GM18526 (cell line): ENCODE measurements at regions not wholly inside any gene's neighbourhood (a gene's known extent, or its start where the extent isn't known, plus 50 kb on each side); places are given as distances from the start of the nearest gene placed in this dataset.

ENCODE experiments used
- POLR2A ChIP-seq: IDR thresholded peaks from 3 replicates; pipeline ENCODE4 v1.6.1; 2011; ENCODE audit not compliant: insufficient read length; ENCODE audit errors: extremely low read depth

DNA sequence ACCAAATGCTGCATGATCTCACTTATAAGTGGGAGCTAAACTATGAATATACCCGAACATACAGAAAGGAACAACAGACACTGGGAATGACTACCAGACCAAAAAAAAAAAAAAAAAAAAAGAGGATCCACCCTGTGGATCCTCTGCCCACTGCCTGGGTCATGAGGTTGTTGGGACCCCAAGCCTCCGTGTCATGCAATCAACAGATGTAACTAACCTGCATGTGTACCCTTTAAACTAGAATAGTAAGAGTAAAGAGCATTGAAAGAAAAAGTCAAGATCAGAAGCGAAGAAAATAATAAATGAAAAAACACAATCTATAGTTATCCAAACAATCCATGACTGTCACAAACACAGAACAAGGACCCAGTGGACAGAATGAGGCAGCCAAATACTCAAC is 109.5 kb upstream of the TOP3B start:
- no peak for TF ChIP-seq POLR2A

- TF ChIP-seq POLR2A: no peak
Measured at GRCh38 chr22:22091400-22091878, 108.9 kb upstream of the TOP3B start.

DNA sequence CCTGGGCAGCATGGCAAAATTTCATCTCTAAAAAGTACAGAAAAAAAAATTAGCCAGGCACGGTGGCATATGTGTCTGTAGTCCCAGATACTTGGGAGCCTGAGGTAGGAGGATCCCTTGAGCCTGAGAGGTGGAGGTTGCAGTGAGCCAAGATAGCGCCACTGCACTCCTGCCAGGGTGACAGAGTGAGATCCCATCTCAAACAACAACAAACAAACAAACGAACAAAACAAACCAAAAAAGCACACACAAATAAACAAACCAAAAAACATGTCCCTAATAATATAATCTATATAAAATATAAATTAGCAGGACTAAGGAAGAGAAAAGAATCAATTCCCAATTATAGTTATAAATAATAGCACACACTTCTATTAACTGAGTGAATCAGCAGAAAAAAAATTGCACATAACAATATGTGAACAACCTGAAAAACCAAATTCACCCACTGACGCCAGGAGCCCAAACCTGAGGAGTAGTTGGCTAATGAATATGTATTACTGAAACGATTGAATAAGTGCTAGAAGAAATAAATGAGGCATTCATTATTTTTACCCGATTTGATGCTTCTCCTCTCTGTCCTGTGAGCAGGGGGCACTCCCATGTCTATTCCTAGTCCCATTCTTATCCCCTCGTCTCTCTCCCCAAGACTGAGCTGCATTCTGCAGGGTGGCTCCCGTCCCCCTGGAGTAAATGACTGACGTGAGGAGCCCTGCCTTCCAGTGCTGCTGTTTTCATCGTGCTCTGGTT is 108.2 kb upstream of the TOP3B start:
- TF ChIP-seq POLR2A: no peak

DNA sequence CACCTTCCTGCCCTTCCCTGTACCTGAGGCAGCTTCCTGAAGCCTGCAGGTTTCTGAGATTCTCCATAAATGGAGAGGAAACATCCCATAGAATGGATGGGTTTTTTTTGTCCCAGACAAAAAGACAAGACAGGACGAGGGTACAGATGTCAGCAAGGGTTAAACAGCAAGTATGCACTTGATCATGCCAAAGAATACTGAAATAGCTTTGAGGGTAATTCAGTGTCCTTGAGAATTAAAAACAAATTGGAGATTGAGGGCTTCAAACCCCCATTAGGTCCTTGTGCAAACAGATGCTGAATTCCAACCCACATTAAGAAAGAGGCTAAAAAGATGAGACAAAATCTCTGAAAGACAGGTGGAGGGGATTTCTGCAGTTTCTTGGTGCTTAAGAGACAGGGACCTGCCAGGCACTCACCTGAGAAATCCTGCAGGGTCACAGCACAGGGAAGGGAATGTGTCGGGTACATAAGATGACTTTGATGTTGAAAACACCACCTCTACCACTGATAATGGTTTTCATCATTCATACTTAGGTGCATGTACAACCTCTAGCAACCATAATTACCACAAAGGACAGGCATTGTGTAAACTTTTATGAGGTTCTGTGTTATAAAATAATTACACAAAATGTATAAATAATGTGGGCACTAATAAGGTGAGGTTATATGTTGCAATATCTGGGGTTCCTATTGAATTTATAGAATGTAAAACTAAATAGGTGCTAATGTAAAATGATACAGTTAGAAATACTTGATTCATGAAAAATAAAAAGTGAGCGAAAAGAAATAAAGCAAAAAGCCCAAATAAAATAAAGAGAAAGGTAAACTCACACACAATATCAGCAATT is 107.1 kb upstream of the TOP3B start:
- TF ChIP-seq POLR2A: no peak

DNA sequence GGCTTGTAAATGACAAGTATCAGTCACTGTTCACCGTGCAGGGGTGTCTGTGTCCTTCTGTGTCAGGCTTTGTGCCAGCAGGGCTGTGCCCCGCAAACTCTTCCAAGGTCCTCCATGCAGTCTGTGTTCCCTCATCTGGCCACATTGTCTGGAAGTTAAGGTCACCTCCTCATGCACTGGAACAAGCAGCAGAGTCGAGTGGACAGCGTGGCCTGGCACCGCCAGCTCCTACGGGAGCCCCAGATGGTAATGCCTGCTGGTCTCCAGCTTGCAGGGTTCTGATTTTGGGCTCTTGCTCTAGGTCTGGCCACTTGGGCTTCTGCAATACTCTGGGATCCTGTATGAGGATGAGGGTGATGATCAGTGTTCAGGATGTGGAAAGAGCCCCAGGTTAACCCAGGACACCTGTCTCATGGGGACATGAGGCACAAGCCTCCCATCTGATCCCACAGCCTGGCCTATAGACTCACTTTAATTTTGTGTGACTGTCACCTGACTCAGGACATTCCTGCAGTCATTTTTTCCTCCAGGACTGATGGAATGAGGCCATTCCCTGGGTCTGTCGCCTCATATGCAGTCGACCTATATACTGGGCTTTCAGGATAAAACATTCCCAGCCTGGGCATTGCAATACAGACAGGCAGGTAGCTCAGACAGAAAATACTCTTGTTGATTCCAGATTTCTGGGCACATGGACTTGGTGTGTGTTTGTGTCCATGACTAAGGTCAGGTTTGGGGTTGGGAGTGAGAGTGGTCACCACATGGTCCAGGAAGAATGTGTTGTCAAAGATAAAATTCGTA is 106.3 kb upstream of the TOP3B start:
- no peak for TF ChIP-seq POLR2A

DNA sequence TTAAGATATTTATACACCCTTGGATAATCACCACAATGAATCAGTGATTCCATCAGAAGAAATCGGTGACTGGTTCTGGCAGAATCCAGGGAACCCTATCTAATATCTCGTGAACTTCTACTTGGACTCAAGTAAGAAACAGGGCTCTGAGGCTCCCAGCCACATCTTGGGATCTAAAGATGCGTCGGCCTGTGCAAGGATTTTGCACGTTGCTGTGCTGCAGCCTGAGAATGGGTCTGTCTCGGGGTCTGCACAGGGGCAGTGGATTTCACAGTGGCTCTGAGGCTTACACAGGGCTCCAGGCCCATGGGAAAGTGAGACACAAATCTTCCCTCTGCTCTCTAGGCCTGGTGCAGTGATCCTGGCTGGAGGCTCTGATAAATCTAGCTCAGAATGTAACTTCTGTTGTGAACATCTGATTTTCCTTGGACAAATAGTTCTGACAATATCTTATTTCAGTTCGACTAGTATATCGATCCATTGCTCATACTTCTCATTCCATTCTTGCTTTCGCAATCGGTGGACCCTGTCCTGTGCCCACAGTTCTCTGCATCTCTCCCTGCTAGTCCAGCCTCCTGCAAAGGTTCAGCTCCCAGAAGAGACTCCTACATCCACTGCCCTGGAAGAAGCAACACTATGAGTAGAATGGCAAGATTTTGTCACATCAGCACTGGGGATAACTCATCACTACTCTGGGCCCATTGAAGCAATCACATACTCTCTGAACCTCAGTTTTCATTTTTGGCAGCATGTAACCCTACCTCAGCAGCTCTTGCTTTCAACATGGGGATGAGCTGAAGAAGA is 105.5 kb upstream of the TOP3B start:
- no peak for TF ChIP-seq POLR2A

GRCh38 chr22:22086501-22087158 is 104.0 kb upstream of the TOP3B start:
- no peak for TF ChIP-seq POLR2A

GRCh38 chr22:22085702-22086500 is 103.3 kb upstream of the TOP3B start:
- no peak for TF ChIP-seq POLR2A

DNA sequence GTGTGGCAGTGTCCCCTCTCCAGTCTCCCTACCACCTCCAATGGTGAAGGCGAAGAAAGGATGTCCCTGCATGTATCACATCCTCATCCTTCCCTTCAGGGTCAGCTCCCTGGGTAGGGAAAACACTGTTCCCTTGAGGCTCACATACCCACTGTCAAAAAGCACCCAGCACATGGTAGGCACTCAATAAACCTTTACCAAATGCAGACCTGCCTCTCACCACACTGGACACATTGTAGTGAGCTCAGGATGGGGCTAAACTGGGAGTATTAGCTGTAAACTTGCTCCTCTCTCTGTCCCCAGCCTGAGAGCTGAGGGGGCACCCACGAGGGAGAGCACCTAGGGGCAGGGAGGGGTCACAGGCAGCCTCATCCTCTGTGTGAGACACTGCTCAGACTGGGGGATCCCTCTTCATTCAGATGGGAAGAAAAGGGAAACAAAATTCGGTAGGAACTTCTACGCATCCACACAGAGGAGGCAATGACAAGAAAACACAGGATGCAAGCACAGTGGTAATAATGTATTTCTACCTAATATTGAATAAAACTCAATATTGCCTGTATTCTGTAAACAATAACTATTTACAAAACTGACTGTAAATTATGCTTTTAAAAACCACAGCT is 101.6 kb upstream of the TOP3B start:
- no peak for TF ChIP-seq POLR2A

GRCh38 chr22:22082960-22083359 is 100.4 kb upstream of the TOP3B start:
- no peak for TF ChIP-seq POLR2A

DNA sequence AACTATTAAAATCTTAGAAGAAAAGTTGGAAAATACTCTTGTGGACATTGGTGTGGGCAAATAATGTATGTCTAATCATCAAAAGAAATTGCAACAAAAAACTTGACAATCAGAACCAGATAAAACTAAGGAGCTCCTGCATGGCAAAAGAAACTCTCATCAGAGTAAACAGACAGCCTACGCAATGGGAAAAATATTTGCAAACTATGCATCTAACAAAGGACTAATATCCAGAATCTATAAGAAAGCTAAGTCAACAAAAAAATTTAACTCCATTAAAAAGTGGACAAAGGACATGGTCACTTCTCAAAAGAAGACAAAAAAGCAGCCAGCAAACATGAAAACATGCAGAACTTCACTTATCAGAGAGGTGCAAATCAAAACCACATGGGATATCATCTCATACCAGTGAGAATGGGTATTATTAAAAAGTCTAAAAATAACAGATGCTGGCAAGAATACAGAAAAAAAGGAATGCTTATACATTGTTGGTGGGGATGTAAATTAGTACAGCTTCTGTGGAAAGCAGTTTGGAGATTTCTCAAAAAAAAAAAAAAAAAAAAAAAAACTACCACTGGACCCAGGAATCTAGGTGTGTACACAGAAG is 99.7 kb upstream of the TOP3B start:
- TF ChIP-seq POLR2A: no peak

DNA sequence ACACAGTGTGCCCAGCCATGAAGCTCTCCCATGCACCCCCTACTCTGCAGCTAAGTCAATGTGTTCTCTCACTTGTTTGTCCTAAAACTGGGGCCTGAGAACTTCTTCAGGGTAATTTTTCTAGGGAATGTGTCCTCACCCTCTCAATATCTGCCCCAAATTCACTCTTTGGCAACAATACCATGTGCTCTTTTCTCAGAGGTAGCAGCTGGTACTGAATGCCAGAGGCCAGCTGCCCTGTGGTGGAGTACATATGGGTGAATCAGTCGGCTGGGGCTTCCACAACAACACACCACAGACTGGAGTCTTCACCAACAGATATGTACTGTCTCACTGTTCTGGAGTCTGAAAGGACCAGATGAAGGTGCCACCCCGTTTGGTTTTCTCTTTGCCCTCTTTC is 97.7 kb upstream of the TOP3B start:
- no peak for TF ChIP-seq POLR2A

DNA sequence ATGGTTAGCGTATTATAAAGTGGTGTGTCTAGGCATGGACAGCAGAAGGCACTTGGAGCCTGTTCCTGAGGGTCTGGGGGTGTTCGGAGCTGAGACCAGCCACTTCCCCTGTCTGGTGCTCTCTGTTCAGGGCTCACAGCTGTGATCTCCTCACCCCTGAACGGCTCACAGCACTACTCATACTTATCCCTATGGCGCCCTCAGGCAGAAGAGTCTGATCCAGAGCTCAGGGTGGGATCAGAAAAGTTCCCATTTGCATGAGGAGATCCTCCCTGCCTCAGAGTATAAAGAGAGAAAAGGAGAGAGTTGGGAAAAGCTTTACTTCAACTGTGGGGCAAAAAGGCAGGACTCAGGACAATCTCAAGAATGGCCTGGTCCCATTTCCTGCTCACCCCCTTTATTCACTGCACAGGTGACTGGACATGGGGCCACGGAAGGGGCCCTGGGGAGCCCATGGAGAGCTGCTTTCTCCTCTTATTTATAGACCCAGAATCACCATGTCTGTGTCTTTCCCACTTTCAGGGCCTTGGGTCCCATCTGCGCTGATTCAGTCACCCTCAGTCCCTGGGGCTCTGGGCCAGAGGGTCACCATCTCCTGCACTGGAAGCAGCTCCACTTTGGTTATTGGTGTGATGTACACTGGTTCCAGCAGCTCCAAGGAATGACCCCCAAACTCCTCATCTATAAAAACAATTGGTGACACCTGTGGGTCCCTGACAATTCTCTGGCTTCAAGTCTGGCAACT is 97.0 kb upstream of the TOP3B start:
- TF ChIP-seq POLR2A: no peak
